ENCODE measurements at regions not wholly inside any gene's neighbourhood (a gene's known extent, or its start where the extent isn't known, plus 50 kb on each side); places are given as distances from the start of the nearest gene placed in this dataset.

GRCh38 chrX:143781103-143781502 lies 60.6 kb upstream of the SPANXN2 start:
- TF ChIP-seq CTCF (conservative IDR thresholded peaks at IDR 0.05; ENCODE audit: low read depth, low read length), result no peak
- TF ChIP-seq EZH2 (IDR thresholded peaks at IDR 0.05; ENCODE audit: borderline replicate concordance, low read depth, low read length, poor library complexity, severe bottlenecking), result no peak

More at GRCh38 chrX:143781103-143781502, 60.6 kb upstream of the SPANXN2 start:
- Histone ChIP-seq H3K27ac (ENCODE audit: low read depth, low read length, poor library complexity, severe bottlenecking) (no peak overlapping the region), H3K4me1 (ENCODE audit: insufficient read depth, low read length, poor library complexity, severe bottlenecking) (no peaks in the 10 kb centered on the region), H3K4me3 (ENCODE audit: low read depth, low read length, poor library complexity, severe bottlenecking) (no peak overlapping the region), H3K9me3 (ENCODE audit: low read depth, low read length, poor library complexity, severe bottlenecking) (peaks cover 4% of the 10 kb centered on the region), H3K27me3 (replicated peaks; ENCODE audit: insufficient read depth, low read depth, low read length, poor library complexity) (no peaks in the 10 kb centered on the region), H3K36me3 (ENCODE audit: insufficient read depth, low read length, poor library complexity, severe bottlenecking) (no peaks in the 10 kb centered on the region)
- intact Hi-C loops (cut with micrococcal nuclease; ENCODE audit: unreplicated experiment), result no loop called here
- BruUV-seq (replicated peaks), result no TSS peak
- ChIA-PET CTCF (no interaction called here), POLR2A (ENCODE audit: low non-redundant PET) (no interaction called here)
- DNase-seq (ENCODE audit: low spot score), result no peak
